Epithelial cell of proximal tubule (primary cell): ENCODE measurements at regions not wholly inside any gene's neighbourhood (a gene's known extent, or its start where the extent isn't known, plus 50 kb on each side); places are given as distances from the start of the nearest gene placed in this dataset.

Source experiments
- DNase-seq: peaks from one replicate; pipeline ENCODE4 v3.0.0-alpha.2; 2011; ENCODE audit warnings: low read depth
- H3K4me3 ChIP-seq: 2 replicates; pipeline ENCODE4 v1.5.1; 2011; ENCODE audit warnings: low read depth, mild to moderate bottlenecking, low read length
- TF ChIP-seq, protein P1 (sequence below): conservative IDR thresholded peaks from 2 replicates; pipeline ENCODE4 v1.5.1; 2012; ENCODE audit warnings: low read depth, mild to moderate bottlenecking, low read length

DNA sequence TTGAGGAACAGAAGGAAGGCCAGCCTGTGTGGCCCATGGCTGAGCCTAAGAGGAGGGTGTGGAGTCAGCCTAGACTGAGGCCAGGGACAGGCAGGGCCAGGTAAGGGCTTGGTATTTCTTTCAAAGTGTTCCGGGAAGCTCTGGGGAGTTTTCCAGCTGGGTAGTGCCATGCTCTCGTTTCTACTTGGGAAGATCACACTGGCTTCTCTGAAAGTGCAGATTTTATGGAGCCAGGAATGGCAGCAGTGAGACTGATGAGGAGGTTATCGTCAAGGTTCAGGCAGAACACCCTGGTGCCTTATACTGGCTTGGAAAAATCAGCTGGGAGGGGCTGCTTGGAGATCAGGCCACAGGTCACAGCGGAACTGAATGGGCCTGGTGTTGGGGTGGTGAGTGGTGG is 245.1 kb downstream of the SOX11 start:
- TF ChIP-seq, protein P1, sequence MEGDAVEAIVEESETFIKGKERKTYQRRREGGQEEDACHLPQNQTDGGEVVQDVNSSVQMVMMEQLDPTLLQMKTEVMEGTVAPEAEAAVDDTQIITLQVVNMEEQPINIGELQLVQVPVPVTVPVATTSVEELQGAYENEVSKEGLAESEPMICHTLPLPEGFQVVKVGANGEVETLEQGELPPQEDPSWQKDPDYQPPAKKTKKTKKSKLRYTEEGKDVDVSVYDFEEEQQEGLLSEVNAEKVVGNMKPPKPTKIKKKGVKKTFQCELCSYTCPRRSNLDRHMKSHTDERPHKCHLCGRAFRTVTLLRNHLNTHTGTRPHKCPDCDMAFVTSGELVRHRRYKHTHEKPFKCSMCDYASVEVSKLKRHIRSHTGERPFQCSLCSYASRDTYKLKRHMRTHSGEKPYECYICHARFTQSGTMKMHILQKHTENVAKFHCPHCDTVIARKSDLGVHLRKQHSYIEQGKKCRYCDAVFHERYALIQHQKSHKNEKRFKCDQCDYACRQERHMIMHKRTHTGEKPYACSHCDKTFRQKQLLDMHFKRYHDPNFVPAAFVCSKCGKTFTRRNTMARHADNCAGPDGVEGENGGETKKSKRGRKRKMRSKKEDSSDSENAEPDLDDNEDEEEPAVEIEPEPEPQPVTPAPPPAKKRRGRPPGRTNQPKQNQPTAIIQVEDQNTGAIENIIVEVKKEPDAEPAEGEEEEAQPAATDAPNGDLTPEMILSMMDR: no peak
- DNase-seq: no peak
- H3K4me3 ChIP-seq: no peak overlapping the region

DNA sequence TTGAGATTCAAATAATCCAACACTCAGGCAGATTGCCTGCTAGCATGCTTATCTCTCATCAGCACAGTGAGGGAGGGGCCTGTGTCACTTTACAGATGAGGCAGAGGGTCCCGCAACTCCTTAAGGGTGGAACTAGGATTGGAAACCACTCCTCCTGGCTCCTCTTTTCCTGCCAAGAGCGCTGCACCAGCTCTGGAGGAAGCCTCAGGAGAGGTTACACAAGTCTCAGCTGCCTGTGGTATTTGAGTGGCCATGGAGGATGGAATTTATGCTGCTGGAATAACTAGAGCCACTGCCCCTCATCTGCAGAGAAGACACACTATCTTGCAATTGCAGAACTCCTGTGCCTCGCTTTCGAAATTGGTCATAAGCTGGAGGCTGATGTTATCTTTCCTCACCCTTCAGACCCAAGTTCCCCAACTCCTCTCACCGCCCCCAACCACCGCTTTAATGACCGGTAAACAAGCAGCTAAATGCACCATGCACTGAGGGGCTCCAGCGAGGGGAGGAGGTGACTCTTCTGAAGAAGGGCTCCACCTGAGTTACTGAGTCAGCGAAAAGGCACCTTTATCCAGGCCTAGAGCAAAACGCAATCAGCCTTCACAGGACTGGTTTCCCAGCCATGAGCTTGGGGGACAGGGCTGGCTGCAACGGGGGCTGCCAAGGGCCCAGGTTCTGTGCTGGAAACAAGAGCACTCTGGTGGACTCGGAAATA is 245.8 kb downstream of the SOX11 start:
- TF ChIP-seq, protein P1: no peak

DNA sequence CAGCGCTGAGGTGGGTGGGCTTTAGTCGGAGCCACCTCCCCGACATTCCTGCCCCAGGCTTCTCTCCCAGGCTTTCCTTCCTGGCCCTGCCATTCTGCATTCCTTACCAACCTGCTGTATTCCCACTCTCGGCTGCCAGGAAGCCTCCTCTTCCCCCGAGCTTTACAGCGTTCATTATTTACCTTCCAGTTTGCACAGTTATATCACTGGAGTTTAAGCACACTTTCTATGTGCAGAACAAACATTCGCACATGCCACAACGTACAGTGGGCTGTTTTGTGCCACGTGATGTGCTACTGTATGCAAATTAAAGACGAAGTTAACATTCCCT is 246.3 kb downstream of the SOX11 start:
- no peak for DNase-seq
- no peak overlapping the region for H3K4me3 ChIP-seq
- TF ChIP-seq, protein P1: no peak

More for the DNA sequence above, 245.8 kb downstream of the SOX11 start:
- no peak for DNase-seq
- H3K4me3 ChIP-seq: no peak overlapping the region

DNA sequence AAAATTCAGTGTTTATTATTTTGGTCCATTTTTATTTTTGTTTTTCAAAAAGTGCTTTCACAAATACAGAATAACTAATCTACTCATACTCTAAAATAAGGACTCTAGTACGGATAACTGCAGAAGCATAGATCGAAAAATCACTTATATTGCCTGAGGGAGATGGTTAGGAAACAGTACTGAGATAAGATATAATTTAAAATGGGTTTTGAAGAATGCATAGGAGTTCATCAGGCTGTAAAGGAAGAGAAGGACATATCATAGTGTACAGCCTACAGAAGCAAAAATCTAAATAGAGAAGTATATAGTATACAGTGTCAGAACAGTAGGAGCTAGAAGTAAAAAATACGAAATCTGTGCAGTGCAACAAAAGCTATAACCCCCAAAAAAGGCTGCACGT is 247.4 kb downstream of the SOX11 start:
- no peak overlapping the region for H3K4me3 ChIP-seq
- no peak for DNase-seq
- TF ChIP-seq, protein P1: no peak

DNA sequence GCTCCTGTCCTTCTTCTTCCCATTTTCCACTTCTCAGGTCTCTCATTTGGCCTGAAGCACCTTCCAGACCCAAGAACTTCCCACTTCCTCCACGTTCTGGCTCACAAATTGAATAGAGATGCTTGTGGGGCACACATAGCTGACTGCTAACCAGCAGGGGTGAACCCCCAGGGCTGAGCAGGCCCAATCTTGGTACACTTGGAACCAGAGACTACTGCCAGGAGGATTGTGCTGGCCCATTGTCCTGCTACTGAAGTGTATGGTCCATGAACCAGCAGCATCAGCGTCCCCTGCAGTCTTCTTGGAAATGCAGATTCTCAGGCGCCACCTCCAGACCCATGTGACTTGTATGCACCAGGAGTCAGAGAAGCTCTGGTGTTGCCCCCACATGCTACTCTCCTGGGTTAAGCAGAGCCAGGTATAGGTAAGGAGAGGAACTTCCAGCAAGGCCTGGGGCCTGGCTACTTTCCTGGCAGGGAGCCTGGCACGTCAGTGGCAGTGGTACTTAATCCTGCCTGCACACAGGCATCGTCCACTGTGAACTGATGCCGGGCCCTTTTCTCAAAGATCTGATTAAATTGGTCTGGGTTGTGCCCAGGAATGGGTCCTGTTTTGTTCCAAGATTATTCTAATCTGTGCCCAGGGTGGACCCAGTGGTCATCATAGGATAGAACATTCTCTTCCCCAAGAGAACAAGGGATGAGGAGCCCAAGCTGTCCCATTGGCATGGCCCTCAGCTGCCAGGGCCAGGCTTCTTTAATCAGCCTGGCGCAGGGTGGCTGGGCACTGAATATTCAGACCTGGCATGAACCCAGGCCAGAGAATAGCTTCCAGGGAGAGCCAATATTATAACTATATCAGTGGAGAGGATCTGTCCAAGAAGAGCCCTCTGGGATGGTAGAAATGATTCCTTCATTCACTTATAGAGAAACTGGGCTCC is 248.7 kb downstream of the SOX11 start:
- TF ChIP-seq, protein P1: no peak
- no peak overlapping the region for H3K4me3 ChIP-seq
- no peak for DNase-seq

DNA sequence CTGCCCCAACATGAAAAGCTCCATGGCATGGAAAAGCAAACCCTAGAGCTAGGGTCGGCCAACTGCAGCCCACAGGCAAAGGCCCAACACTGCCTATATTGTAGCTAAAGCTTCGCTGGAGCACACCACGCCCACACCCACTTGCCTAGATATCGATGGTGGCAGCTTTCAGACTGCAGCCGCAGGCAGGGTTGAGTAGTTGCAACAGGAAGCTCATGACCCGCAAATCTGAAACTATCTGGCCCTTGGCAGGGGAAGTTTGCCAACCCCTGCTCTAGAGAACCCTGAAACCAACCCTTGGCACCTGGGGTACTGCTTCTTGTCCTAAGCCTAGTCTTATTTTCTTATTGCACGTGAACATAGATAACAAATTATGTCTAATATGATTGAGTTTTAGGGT is 250.0 kb downstream of the SOX11 start:
- no peak overlapping the region for H3K4me3 ChIP-seq
- no peak for DNase-seq
- TF ChIP-seq, protein P1: no peak
